HEK293T (cell line): ENCODE measurements at regions not wholly inside any gene's neighbourhood (a gene's known extent, or its start where the extent isn't known, plus 50 kb on each side); places are given as distances from the start of the nearest gene placed in this dataset.

ENCODE experiments used
- CTCF ChIA-PET: fragments of 350-600 bp; formaldehyde crosslinking; extraction: SDS; loops from one replicate; lab custom pipeline; 2021; ENCODE audit warnings: antibody characterized with exemption, inconsistent platforms; lab: Yijun Ruan, JAX
- POLR2A ChIA-PET: fragments of 350-600 bp; formaldehyde crosslinking; extraction: SDS; loops from one replicate; lab custom pipeline; 2020; ENCODE audit warnings: antibody characterized with exemption, inconsistent platforms; lab: Yijun Ruan, JAX
- DNase-seq: peaks from one replicate; pipeline ENCODE4 v3.0.0; 2012; ENCODE audit warnings: mixed read lengths; ENCODE audit errors: extremely low spot score
- ARNT ChIP-seq: fragments of 450-650 bp; IDR thresholded peaks from 2 replicates; pipeline ENCODE4 v1.6.1; 2017; ENCODE audit warnings: mild to moderate bottlenecking
- BHLHE40 ChIP-seq: fragments of 450-650 bp; IDR thresholded peaks from 2 replicates; pipeline ENCODE4 v1.6.1; 2016; ENCODE audit warnings: mild to moderate bottlenecking, moderate library complexity, borderline replicate concordance
- CTBP1 ChIP-seq: fragments of 450-650 bp; IDR thresholded peaks from 2 replicates; pipeline ENCODE4 v1.6.1; 2016; ENCODE audit warnings: borderline replicate concordance
- ELF4 ChIP-seq: fragments of 450-650 bp; IDR thresholded peaks from 2 replicates; pipeline ENCODE4 v1.6.1; 2017; ENCODE audit warnings: antibody characterized with exemption
- FOXA1 ChIP-seq: fragments of 450-650 bp; IDR thresholded peaks from 2 replicates; pipeline ENCODE4 v1.6.1; 2016; ENCODE audit warnings: mild to moderate bottlenecking
- FOXK2 ChIP-seq: fragments of 450-650 bp; IDR thresholded peaks from 2 replicates; pipeline ENCODE4 v1.6.1; 2016; ENCODE audit warnings: mild to moderate bottlenecking
- FOXM1 ChIP-seq: fragments of 450-650 bp; IDR thresholded peaks from 2 replicates; pipeline ENCODE4 v1.6.1; 2017; ENCODE audit warnings: mild to moderate bottlenecking, borderline replicate concordance
- HDGF ChIP-seq: fragments of 450-650 bp; IDR thresholded peaks from 2 replicates; pipeline ENCODE4 v1.6.1; 2017; ENCODE audit warnings: antibody characterized with exemption, borderline replicate concordance
- L3MBTL2 ChIP-seq: fragments of 450-650 bp; conservative IDR thresholded peaks from 2 replicates; pipeline ENCODE4 v1.6.1; 2016; ENCODE audit warnings: mild to moderate bottlenecking
- LEF1 ChIP-seq: fragments of 450-650 bp; IDR thresholded peaks from 2 replicates; pipeline ENCODE4 v1.6.1; 2017; ENCODE audit warnings: mild to moderate bottlenecking, borderline replicate concordance
- NFRKB ChIP-seq: fragments of 450-650 bp; IDR thresholded peaks from 2 replicates; pipeline ENCODE4 v1.6.1; 2016; ENCODE audit warnings: mild to moderate bottlenecking, moderate library complexity
- PKNOX1 ChIP-seq: fragments of 450-650 bp; IDR thresholded peaks from 2 replicates; pipeline ENCODE4 v1.6.1; 2016
- SP1 ChIP-seq: fragments of 450-650 bp; IDR thresholded peaks from 2 replicates; pipeline ENCODE4 v1.6.1; 2017
- SUZ12 ChIP-seq: fragments of 450-650 bp; IDR thresholded peaks from 2 replicates; pipeline ENCODE4 v1.6.1; 2016; ENCODE audit warnings: mild to moderate bottlenecking
- TARDBP ChIP-seq: fragments of 450-650 bp; IDR thresholded peaks from 2 replicates; pipeline ENCODE4 v1.6.1; 2016
- ZNF384 ChIP-seq: fragments of 450-650 bp; IDR thresholded peaks from 2 replicates; pipeline ENCODE4 v1.6.1; 2016

GRCh38 chr9:73006986-73007385 is 54.1 kb upstream of the ALDH1A1 start:
- DNase-seq: no peak
- CTCF ChIA-PET: no interaction called here

More at GRCh38 chr9:73006986-73007385, 54.1 kb upstream of the ALDH1A1 start:
- TF ChIP-seq FOXA1 (no peak), HDGF (no peak), FOXM1 (no peak), FOXK2 (no peak), ELF4 (no peak), LEF1 (no peak), L3MBTL2 (no peak), TARDBP (no peak), ZNF384 (no peak), SP1 (no peak), CTBP1 (no peak), NFRKB (no peak), PKNOX1 (no peak), BHLHE40 (no peak), ARNT (no peak), SUZ12 (no peak)
- POLR2A ChIA-PET: no interaction called here
